ELR (cell line): ENCODE measurements at regions not wholly inside any gene's neighbourhood (a gene's known extent, or its start where the extent isn't known, plus 50 kb on each side); places are given as distances from the start of the nearest gene placed in this dataset.
A peak's percentile ranks its signal among the peaks of the same experiment; 100 is the strongest.
"Not testable (repeated sequence)": the region's sequence is repeated elsewhere in the genome, so short reads cannot be mapped to it uniquely, and the experiment has no call there.

Source experiments
- DNase-seq: peaks from one replicate; pipeline ENCODE4 v3.0.0-alpha.2; 2015; ENCODE audit warnings: low read depth

GRCh38 chr16:8184854-8185253 lies 405.5 kb downstream of the TMEM114 start:
- no peak for DNase-seq

- no peak for DNase-seq
Observed at GRCh38 chr16:8183176-8184099, 406.9 kb downstream of the TMEM114 start.

- DNase-seq, result no peak
Observed at GRCh38 chr16:8182761-8183160, 407.6 kb downstream of the TMEM114 start.

- no peak for DNase-seq
Observed at GRCh38 chr16:8179615-8180014, 410.7 kb downstream of the TMEM114 start.

GRCh38 chr16:8178271-8178670 lies 412.0 kb downstream of the TMEM114 start:
- no peak for DNase-seq

GRCh38 chr16:8175411-8175810 lies 414.9 kb downstream of the TMEM114 start:
- DNase-seq, result no peak

- DNase-seq, result peak; percentile 29
Observed at GRCh38 chr16:8173111-8173644, 417.1 kb downstream of the TMEM114 start.

GRCh38 chr16:8172551-8172950 lies 417.8 kb downstream of the TMEM114 start:
- no peak for DNase-seq

- DNase-seq, result no peak
Observed at GRCh38 chr16:8168016-8168415, 422.3 kb downstream of the TMEM114 start.

- no peak for DNase-seq
Observed at GRCh38 chr16:8167436-8167835, 422.9 kb downstream of the TMEM114 start.

GRCh38 chr16:8158051-8158450 lies 432.3 kb downstream of the TMEM114 start:
- no peak for DNase-seq

GRCh38 chr16:8155275-8155674 lies 435.0 kb downstream of the TMEM114 start:
- DNase-seq, result no peak

- no peak for DNase-seq
Observed at GRCh38 chr16:8146256-8147012, 443.9 kb downstream of the TMEM114 start.

- no peak for DNase-seq
Observed at GRCh38 chr16:8138666-8139065, 451.6 kb downstream of the TMEM114 start.

- DNase-seq, result no peak
Observed at GRCh38 chr16:8137606-8138005, 452.7 kb downstream of the TMEM114 start.

- DNase-seq, result no peak
Observed at GRCh38 chr16:8130197-8130596, 460.1 kb downstream of the TMEM114 start.

- no peak for DNase-seq
Observed at GRCh38 chr16:8127070-8127469, 463.2 kb downstream of the TMEM114 start.

GRCh38 chr16:8126313-8126712 lies 464.0 kb downstream of the TMEM114 start:
- DNase-seq, result no peak

GRCh38 chr16:8120001-8120400 lies 470.3 kb downstream of the TMEM114 start:
- DNase-seq, result no peak

GRCh38 chr16:8115814-8116213 lies 474.5 kb downstream of the TMEM114 start:
- DNase-seq, result no peak

GRCh38 chr16:8114941-8115340 lies 475.4 kb downstream of the TMEM114 start:
- not testable (repeated sequence) for DNase-seq

GRCh38 chr16:8113843-8114242 lies 476.5 kb downstream of the TMEM114 start:
- DNase-seq, result no peak
